Loucy (cell line): ENCODE measurements at regions not wholly inside any gene's neighbourhood (a gene's known extent, or its start where the extent isn't known, plus 50 kb on each side); places are given as distances from the start of the nearest gene placed in this dataset.

ENCODE experiments used
- H2AFZ ChIP-seq: fragments of 200-600 bp; sonication (generic); 2 replicates; pipeline ENCODE4 v1.6.0; 2016; ENCODE audit warnings: antibody characterized with exemption, mild to moderate bottlenecking, low read length, moderate library complexity
- H3F3A ChIP-seq: fragments of 200-600 bp; 2 replicates; pipeline ENCODE4 v1.6.0; 2016; ENCODE audit warnings: antibody characterized with exemption, low read depth, mild to moderate bottlenecking
- H3K27me3 ChIP-seq: fragments of 200-600 bp; sonication (generic); 2 replicates; pipeline ENCODE4 v1.6.1; 2014; ENCODE audit warnings: low read length, mild to moderate bottlenecking; ENCODE audit not compliant: insufficient read depth, poor library complexity, severe bottlenecking
- H3K36me3 ChIP-seq: fragments of 200-600 bp; sonication (generic); 2 replicates; pipeline ENCODE4 v1.6.1; 2016; ENCODE audit warnings: low read length; ENCODE audit not compliant: insufficient read depth
- H3K4me1 ChIP-seq: fragments of 200-600 bp; sonication (generic); 2 replicates; pipeline ENCODE4 v1.5.1; 2014; ENCODE audit warnings: low read length, mild to moderate bottlenecking; ENCODE audit not compliant: insufficient read depth, poor library complexity, severe bottlenecking
- H3K4me2 ChIP-seq: fragments of 200-600 bp; sonication (generic); 2 replicates; pipeline ENCODE4 v1.6.0; 2014; ENCODE audit warnings: antibody characterized with exemption, low read length, low read depth, mild to moderate bottlenecking; ENCODE audit not compliant: poor library complexity, severe bottlenecking
- H3K4me3 ChIP-seq: fragments of 200-600 bp; sonication (generic); 2 replicates; pipeline ENCODE4 v1.5.1; 2014; ENCODE audit warnings: low read length, mild to moderate bottlenecking, mixed read lengths; ENCODE audit not compliant: poor library complexity, severe bottlenecking
- H3K79me2 ChIP-seq: fragments of 200-600 bp; sonication (generic); 2 replicates; pipeline ENCODE4 v1.6.1; 2014; ENCODE audit warnings: low read length; ENCODE audit not compliant: insufficient read depth
- H3K9ac ChIP-seq: fragments of 200-600 bp; sonication (generic); 2 replicates; pipeline ENCODE4 v1.6.0; 2014; ENCODE audit warnings: mild to moderate bottlenecking, low read depth, low read length, moderate library complexity; ENCODE audit not compliant: poor library complexity, severe bottlenecking
- H3K9me2 ChIP-seq: fragments of 200-600 bp; sonication (generic); replicated peaks from 2 replicates; pipeline ENCODE4 v1.6.1; 2016; ENCODE audit warnings: low read depth, low read length, mixed read lengths
- H3K9me3 ChIP-seq: fragments of 200-600 bp; sonication (generic); 2 replicates; pipeline ENCODE4 v1.6.1; 2014; ENCODE audit warnings: mild to moderate bottlenecking, antibody characterized with exemption, low read length, low read depth; ENCODE audit not compliant: insufficient read depth
- H4K20me1 ChIP-seq: fragments of 200-600 bp; sonication (generic); 2 replicates; pipeline ENCODE4 v1.6.0; 2014; ENCODE audit warnings: antibody characterized with exemption, low read length, mild to moderate bottlenecking; ENCODE audit not compliant: insufficient read depth, poor library complexity, severe bottlenecking
- EZH2phosphoT487 ChIP-seq: fragments of 200-600 bp; IDR thresholded peaks from 2 replicates; pipeline ENCODE4 v1.6.1; 2018; ENCODE audit warnings: antibody characterized with exemption, mild to moderate bottlenecking, moderate library complexity, borderline replicate concordance
- TF ChIP-seq, protein P1 (sequence below): fragments of 200-600 bp; sonication (generic); conservative IDR thresholded peaks from 2 replicates; pipeline ENCODE4 v1.5.1; 2014; ENCODE audit warnings: mild to moderate bottlenecking, antibody characterized with exemption, low read length

GRCh38 chr22:22395245-22395644, 113.3 kb downstream of the ZNF280B start:
- Histone ChIP-seq H3K9me3 (no peaks in the 10 kb centered on the region; the same call in 1 of the 2 replicates), H4K20me1 (no peaks in the 10 kb centered on the region), H2AFZ (no peak overlapping the region; the same call in 1 of the 2 replicates), H3K4me2 (peak overlapping the region; percentile 10), H3K9me2 (no peaks in the 10 kb centered on the region), H3K36me3 (no peaks in the 10 kb centered on the region), H3K9ac (no peak overlapping the region), H3K79me2 (no peaks in the 10 kb centered on the region), H3K4me3 (no peak overlapping the region), H3K27me3 (no peaks in the 10 kb centered on the region), H3F3A (no peaks in the 10 kb centered on the region), H3K4me1 (peaks cover 10% of the 10 kb centered on the region)
- TF ChIP-seq, protein P1, sequence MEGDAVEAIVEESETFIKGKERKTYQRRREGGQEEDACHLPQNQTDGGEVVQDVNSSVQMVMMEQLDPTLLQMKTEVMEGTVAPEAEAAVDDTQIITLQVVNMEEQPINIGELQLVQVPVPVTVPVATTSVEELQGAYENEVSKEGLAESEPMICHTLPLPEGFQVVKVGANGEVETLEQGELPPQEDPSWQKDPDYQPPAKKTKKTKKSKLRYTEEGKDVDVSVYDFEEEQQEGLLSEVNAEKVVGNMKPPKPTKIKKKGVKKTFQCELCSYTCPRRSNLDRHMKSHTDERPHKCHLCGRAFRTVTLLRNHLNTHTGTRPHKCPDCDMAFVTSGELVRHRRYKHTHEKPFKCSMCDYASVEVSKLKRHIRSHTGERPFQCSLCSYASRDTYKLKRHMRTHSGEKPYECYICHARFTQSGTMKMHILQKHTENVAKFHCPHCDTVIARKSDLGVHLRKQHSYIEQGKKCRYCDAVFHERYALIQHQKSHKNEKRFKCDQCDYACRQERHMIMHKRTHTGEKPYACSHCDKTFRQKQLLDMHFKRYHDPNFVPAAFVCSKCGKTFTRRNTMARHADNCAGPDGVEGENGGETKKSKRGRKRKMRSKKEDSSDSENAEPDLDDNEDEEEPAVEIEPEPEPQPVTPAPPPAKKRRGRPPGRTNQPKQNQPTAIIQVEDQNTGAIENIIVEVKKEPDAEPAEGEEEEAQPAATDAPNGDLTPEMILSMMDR: no peak
- no peak for TF ChIP-seq EZH2phosphoT487

DNA sequence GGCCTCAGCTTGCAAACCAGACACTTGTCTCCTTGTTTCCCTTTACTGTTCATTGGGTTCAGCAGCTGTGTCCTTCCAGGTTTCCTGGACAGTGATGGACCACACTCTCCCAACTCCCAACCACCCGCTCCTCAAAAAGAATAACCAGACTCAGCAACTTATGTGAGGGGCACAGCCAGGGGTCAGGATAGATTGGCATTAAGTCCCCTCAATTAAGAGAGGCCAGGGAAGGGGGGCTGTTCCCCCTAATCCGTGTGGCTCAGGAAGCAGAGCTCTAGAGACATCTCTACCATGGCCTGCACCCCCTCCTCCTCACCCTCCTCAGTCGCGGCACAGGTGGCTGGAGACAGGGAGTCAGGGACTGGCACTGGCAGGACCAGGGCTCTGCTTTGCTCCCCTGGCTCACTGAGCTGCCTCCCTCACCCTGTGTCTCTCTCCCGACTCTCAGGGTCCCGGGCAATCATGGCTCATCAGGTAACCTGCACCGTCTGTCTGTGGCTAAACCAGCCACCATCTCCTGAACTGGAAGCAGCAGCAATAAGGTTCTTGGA, 111.7 kb downstream of the ZNF280B start:
- Histone ChIP-seq H3K9ac (no peak overlapping the region), H3K4me3 (no peak overlapping the region), H2AFZ (no peak overlapping the region), H3K4me2 (no peak overlapping the region), H4K20me1 (no peaks in the 10 kb centered on the region), H3F3A (no peaks in the 10 kb centered on the region), H3K9me3 (no peaks in the 10 kb centered on the region; the same call in 1 of the 2 replicates), H3K9me2 (no peaks in the 10 kb centered on the region), H3K4me1 (peaks cover 10% of the 10 kb centered on the region), H3K79me2 (no peaks in the 10 kb centered on the region), H3K36me3 (no peaks in the 10 kb centered on the region), H3K27me3 (no peaks in the 10 kb centered on the region)
- TF ChIP-seq, protein P1: no peak
- TF ChIP-seq EZH2phosphoT487: no peak

DNA sequence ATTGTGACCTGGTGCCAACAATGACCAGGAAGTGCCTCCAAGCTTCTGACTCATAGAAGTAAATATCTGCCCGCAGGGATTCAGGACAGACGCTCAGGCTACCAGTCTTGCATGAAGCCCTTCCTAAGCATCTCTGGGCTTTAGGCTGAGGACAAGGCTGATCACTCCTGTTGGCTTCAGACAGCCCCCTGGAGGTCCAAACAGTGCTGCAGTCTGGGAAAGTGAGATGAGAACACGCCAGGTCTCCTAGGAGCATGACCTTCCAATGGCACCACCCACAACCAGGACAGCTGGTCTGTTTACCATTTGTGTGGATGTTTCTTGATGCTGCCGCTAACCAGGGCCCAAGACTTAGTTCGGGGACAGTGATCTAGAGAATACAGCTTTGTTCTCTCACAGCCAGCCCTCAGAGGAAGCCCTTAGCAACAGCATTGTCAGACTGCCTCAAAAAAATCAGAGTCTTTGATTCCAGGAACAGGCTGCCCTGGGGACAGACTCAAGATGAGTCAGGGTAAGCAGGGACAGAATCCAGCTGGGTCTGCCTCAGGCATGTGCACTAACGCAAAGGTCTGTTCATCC, 111.2 kb downstream of the ZNF280B start:
- no peaks in the 10 kb centered on the region for H3K27me3 ChIP-seq
- no peak overlapping the region for H3K9ac ChIP-seq

More for the DNA sequence above, 111.2 kb downstream of the ZNF280B start:
- Histone ChIP-seq H3K36me3 (no peaks in the 10 kb centered on the region), H3K79me2 (no peaks in the 10 kb centered on the region), H3K4me2 (no peak overlapping the region), H3K9me2 (no peaks in the 10 kb centered on the region), H3F3A (no peaks in the 10 kb centered on the region), H3K4me1 (peaks cover 10% of the 10 kb centered on the region), H2AFZ (no peak overlapping the region), H3K9me3 (no peaks in the 10 kb centered on the region; the same call in 1 of the 2 replicates), H4K20me1 (no peaks in the 10 kb centered on the region), H3K4me3 (no peak overlapping the region)
- TF ChIP-seq, protein P1: peak; percentile 41
- no peak for TF ChIP-seq EZH2phosphoT487
